GM21723 (cell line): ENCODE measurements at regions not wholly inside any gene's neighbourhood (a gene's known extent, or its start where the extent isn't known, plus 50 kb on each side); places are given as distances from the start of the nearest gene placed in this dataset.

Experiments used
- ATAC-seq: cut with Tn5 transposase; IDR thresholded peaks from one replicate; pipeline ENCODE4 v1.9.1; 2021; ENCODE audit warnings: mild to moderate bottlenecking, moderate library complexity; ENCODE audit not compliant: unreplicated experiment

DNA sequence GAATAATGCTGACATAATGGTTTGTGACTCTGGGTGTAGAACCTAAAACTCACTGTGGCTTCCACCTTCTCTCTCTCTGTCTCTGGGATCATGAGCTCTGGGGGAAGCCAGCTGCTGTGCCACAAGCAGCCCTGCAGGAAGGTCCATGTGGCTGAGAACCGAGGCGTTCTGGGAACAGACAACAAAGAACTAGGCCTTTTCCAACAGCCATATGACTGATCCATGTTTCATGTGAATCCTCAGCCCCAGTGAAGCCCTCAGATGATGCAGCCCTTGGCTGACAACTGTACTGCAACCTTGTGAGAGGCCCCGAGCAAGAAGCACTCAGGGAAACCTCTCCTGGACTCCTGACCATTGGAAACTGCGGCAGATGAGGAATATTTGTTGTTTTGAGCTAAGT is 56.6 kb downstream of the HLA-G start:
- ATAC-seq, result no peak

DNA sequence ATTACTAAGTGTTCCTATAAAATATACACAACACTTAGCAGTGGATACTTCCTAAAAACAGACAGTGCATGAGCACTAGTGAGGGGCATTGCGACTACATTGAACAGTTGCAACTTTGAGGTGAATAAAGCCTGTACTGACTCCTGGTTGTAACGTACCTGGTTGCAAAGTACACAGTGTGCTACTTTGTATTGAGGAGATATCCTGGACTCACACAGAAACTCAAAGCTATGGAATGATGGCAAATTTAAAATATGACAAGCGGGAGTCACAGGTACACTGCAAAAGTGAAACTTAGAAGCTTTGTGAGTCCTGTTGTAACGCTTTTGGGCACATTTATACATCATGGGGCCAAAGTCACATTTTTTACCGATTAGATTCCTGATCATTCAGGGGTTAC is 55.6 kb upstream of the HLA-A start:
- no peak for ATAC-seq

DNA sequence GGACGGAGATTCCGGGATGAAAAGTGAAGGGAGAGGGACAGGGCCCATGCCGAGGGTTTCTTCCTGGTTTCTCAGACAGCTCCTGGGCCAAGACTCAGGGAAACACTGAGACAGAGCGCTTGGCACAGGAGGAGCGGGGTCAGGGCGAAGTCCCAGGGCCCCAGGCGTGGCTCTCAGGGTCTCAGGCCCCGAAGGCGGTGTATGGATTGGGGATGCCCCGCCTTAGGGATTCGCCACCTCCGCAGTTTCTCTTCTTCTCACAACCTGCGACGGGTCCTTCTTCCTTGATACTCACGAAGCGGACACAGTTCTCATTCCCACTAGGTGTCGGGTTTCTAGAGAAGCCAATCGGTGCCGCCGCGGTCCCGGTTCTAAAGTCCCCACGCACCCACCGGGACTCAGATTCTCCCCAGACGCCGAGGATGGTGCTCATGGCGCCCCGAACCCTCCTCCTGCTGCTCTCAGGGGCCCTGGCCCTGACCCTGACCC is 55.0 kb upstream of the HLA-A start:
- ATAC-seq, result peak; percentile 36

DNA sequence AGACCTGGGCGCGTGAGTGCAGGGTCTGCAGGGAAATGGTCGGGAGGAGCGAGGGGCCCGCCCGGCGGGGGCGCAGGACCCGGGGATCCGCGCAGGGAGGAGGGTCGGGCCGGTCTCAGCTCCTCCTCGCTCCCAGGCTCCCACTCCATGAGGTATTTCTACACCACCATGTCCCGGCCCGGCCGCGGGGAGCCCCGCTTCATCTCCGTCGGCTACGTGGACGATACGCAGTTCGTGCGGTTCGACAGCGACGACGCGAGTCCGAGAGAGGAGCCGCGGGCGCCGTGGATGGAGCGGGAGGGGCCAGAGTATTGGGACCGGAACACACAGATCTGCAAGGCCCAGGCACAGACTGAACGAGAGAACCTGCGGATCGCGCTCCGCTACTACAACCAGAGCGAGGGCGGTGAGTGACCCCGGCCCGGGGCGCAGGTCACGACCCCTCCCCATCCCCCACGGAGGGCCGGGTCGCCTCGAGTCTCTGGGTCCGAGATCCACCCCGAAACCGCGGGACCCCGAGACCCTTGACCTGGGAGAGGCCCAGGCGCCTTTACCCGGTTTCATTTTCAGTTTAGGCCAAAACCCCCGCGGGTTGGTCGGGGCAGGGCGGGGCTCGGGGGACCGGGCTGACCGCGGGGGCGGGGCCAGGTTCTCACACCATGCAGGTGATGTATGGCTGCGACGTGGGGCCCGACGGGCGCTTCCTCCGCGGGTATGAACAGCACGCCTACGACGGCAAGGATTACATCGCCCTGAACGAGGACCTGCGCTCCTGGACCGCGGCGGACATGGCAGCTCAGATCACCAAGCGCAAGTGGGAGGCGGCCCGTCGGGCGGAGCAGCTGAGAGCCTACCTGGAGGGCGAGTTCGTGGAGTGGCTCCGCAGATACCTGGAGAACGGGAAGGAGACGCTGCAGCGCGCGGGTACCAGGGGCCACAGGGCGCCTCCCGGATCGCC is 54.2 kb upstream of the HLA-A start:
- ATAC-seq, result peak; percentile 80
